CD4-positive, alpha-beta T cell treated with Interleukin-12 subunit alpha and Interleukin-12 subunit beta, for 1 hour (primary cell): ENCODE measurements at regions not wholly inside any gene's neighbourhood (a gene's known extent, or its start where the extent isn't known, plus 50 kb on each side); places are given as distances from the start of the nearest gene placed in this dataset.

Experiments
- DNase-seq: peaks from one replicate; pipeline ENCODE4 v3.0.0-alpha.2; 2020

DNA sequence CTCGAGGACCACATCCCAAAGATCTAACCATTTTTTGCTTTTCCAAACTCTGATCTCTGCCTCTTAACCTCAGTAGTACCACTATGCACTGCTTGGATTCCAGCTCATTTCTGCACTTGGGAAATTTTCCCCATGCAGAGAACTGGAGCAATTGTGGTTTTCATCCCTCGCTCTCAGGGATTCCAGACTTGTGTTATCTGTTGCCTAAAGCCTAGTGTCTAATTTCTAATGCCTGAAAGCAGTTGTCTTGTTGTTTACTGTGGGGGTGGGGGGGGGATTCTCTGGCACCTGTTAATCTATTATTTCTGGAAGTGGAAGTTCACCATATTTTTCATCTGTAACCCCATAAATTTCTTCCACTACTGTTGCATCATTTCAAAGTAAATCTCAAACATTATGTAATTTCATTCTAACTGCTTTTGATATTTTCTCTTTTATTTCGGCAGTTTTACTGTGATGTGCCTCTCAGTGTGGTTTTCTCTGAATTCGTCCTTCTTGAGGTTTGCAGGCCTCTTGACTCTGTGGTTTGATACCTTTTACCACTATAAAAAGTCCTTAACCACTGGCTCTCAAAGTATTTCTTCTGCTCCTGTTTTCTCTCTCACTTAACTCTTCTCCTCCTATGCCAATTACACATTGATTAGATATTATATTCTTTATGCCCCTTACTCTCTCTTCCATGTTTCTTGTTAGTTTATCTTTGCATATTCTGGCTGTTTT is 205.6 kb upstream of the EOLA2 start:
- no peak for DNase-seq

DNA sequence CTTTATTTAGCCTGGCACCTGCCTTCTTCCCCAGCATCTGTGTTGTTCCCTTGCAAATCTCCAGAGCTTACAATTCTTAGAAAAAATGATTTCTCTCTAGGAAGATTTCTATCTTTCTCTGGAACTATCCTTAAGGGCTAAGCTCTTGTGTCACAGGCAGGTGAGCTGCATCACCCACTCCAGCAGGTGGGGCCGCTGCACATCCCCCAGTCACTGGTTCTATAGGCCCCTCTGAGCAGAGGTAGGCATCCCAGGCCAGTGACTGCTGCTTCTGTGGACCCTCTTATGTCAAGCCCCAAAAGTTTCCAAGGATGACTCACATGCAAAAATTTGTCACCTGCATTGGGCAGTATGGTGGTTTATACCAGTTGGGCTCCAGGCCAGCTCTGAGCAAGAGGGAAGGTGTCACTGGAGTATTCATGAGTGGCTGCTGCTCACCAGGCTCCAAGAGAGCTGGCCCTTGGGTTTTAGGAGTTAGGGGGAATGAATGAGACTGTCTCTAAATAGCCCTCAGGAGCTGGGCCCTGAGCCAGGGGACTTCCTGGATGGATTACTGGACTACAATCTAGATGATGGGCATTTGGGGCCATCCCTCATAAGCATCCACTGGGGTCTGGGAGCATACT is 208.1 kb upstream of the EOLA2 start:
- no peak for DNase-seq

DNA sequence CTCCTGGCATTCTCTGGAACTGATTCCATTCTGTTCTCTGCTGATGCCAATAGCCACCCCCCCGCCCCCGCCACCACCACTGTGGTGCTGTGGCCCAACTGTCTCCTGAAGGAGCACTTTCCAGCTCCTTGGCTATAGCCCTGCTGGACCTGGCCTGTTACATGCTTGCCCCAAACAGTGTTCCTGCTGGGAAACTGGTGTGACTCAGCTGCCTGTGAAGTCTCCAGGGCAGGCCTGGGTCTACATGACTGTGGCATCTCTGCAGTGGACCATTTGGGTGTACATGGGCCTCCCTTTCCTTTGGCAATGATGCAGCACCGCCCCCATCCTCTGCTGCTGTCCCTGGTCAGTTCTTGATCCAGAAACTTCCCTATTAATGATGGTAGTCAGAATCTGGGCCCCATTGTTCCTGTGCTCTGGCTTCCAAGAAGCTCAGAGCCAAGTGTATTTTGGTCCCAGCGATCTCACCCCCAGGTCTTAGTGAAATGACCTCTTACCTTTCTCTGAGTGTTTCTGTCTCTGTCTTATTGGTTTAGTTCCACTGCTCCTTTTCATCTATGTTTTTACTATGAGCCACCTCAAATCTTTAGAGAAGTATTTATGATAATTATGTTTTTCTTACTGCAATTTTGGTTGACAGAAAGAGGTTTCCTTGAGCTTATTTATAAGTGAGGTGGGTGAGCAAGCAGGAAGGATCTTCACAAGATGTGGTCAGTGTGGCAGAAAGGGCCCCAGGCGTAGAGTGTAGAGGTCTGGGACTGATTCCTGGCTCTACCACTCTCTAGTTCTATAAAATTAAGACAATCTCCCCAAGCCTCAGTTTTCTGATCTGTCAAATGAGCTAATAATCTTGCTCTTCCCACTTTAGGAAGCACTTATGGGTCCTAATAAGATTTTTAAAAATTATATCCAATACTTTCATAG is 210.7 kb upstream of the EOLA2 start:
- DNase-seq: no peak

DNA sequence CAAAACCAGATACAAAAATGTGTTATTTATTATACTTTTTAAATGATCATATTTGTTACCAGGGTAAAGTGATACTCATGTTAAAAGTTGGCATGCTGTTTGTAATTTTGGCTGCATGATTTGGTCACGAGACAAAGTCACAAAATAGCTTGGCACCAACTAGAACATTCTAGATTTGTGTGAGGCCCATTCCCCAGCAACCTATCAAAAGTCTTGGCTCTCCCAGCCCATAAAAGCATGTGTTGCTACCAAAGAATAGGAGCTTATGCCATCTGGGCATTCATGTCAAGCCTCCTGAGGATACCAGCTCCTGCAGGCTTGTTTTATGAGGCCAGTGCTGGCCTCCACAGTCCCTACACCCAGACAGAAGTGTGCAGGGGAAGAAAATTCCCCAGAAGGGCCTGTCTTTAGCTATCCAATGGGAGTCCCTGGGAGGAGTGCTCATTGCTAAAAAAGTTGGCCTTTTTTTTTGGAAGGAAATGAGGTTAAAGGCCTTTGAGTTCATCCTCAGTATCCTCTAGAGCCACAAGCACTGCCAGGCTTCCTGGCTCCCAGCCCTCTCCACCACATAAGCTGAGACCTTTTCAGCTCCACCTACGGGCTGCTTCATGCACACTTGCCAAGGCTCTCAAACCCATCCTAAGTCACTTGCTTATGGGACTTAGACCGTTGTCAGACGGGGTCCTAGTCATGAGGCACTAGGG is 211.9 kb upstream of the EOLA2 start:
- DNase-seq: no peak

DNA sequence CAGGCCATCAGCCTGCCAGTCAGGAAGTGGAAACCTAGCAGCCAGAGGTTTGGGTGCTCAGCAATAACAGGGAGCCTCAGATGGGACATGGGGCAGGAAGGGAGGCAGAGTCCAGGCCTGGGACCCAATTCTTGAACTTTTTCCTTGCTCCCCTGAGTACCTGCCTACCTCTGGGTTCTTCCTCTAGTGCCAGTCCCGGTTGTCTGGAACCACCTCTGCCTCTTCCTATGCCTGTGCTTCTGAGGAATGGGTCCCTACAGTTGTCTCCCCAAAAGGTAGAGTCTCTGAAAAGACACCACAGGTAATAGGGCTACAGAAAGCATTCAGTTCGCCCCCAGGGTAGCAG is 212.4 kb upstream of the MAMLD1 start:
- DNase-seq: no peak

DNA sequence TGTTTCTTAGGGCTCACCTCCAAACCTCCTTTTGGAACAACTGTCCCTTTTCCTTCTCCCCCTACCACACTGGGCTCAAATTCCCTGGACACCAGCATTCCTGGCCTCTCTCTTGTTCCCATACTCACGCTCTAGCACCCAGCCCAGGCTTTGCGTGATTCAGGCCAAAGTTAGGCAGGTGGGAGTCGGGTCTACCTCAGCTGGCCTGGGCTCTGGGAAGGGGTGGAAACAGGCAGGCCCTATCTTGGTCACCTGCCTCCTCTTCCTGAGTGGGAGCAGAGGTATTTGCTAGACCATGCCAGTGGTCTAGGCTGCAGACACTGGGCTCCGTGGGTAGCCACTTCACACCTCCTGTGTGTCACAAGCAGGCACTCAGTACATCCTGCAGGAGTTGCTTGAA is 211.1 kb upstream of the MAMLD1 start:
- DNase-seq: no peak

DNA sequence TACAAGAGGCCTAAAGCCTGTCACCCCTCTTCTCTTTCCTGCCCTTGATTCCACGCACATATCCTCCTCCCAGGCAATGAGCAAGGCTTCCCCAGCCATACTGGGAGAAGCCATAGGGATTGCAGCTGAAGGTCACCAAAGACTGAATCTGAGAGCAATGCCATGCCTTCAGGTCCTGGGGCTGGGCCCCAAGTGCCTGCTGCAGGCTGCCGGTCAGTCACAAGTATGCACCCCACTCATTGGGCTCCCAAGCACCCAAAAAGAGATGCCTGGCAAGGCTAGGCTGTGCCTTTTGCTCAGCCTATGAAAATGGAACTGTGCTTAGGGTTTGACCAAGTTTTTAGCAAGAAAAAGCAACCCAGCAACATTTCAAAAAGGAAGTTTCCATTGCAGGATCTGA is 210.6 kb upstream of the MAMLD1 start:
- DNase-seq: no peak

DNA sequence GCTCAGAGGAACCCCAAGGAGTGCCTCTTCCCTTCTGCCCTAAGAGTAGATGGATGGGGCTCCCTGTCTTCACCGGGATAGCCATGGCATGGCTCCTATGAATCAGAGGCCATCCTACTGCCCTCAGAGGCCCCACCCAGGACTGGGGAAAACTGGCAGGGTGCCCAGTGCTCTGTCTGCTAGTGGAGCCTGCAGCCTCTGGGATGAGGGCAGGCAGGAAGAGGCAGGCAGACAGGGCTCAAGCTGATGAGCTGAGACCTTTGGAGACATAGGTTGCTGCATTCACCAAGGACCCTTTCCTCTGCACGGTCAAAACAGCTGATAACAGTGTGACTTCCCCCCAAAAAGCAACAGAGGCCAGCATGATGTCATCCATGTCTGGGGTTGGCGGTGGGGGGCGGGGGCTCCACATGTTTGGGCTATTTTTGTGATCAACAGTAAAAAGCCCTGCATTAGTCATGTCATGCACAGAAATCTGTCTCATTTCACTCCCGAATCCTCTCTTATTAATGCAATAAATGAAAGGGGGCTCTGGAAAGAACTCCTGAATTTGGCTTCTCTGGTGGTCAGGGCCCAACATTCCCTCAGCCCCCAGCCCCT is 207.6 kb upstream of the MAMLD1 start:
- no peak for DNase-seq

DNA sequence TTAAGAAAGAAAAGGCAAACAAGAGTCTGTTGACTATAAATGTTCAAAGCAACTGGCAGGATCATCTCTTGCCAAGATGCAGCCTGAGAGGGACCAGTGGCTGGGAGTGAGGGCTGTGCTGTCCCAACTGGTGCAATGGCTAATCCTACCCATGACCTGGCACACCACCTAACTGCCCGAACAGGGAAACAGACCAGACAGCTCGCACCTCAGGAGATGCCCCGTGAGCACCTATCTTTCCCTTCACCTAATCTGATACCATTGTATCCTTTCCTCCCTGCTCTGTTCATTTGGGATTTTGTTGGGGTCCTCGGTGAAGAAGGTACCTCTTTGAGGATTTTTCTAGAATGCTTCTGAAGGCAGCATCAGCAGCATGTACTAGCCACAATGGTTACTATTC is 206.5 kb upstream of the MAMLD1 start:
- no peak for DNase-seq

DNA sequence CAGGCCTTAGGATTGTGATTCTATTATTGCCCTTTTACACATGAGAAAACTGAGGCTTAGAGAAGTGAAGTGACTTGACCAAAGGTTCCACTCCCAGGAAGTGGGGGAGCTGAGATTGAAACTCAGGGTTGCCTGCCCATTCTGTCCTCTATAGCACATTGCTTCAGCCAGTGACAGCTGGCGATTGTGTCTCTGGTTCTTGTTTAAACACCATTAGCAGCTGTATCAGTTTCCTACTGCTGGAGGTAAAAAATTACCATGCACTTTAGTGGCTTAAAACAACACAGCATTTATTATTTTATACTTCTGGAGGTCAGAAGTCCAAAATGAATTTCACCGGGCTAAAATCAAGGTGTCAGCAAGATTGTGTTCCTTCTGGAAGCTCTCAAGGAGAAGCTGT is 205.8 kb upstream of the MAMLD1 start:
- DNase-seq: no peak

DNA sequence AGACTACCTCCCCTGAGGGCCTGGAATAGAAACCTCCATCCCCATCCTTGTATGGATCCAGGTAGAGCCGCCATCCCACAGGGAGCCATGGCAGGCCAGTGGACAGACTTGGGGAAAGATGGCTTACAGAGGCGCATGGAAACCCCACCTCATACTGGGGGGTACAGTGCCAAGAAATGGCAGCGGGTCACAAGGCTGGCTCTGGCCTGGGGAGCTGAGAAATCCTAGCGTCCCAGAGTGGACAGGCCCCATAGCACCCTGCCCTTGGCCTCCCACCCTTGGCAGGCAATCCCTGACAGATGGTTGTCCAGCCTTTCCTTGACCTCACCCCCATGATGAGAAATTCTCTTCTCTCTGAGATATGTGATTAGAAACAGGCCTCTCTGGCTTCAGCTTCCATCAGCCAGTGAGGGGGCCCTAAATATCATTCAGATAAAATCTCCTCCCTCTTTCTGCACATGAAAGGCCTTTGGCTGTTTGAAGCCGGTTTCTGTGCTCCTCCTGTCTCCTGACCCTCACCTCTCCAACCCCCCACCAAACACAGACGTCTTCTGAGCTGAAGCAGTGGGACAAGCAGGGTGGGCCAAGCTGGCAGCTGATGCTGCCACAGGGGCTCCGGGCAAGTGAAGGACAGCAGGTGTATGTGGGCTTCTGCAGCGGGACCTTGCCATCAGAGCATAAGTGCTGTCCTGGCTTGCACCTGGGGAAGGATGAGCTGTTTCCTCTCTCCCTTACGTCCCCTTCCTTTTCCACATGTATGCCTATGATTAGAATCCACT is 204.4 kb upstream of the MAMLD1 start:
- no peak for DNase-seq

DNA sequence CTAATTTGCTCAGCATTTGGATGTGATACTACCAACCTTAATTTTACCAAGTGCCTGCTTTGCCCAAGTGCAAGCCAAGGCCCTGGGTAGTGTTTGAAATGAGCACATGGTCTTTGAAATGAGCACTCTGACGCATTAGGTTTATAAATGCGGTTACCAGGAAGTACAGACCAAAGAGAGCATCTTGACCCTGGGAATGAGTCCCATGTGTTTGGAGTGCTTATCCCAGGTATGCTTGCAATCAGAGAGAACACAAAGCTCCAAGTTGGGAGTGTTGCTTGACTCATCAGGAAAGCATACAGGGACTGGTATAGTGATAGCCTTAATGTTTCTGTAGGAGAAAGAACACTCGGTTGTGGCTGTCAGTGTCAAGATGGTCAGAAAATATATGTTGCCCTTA is 203.6 kb upstream of the MAMLD1 start:
- DNase-seq: no peak

DNA sequence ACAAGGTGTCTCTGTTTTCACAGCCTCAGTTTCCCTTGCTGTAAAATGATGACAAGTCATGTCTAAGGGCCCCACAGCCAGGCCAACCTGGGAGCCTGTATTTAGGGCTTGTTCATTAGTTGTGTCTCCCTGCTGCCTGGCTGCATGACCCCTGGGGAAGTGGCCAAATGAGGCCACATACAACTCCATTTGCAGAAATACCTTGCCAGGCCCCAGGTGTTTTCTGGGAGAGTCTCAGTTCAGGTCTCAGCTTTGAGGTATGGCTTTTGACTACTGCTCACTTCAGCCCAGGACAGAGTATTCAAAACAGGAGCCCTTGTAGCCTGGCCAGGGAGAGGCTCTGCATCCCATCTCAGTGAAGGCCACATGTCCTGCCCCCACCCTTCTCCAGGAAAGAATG is 202.5 kb upstream of the MAMLD1 start:
- DNase-seq: no peak

DNA sequence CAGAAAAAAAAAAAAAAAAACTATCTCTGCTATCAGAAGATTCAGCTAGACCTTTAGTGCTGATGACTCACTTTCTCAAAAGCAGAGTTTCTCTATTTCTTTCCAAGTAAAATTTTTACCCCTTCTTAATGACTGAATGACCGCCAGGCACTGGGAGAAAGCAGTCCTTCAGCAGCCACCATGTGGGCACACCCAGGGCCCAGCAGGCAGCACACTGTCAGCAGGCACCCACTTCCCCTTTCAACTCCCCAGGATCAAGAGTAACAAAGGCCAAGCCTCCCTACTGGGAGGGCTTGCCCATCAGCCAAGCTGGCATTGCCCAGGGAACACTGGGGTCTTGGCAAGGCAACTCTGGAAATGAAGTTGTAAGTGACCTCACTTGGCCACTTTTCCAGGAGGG is 201.9 kb upstream of the MAMLD1 start:
- DNase-seq: no peak

DNA sequence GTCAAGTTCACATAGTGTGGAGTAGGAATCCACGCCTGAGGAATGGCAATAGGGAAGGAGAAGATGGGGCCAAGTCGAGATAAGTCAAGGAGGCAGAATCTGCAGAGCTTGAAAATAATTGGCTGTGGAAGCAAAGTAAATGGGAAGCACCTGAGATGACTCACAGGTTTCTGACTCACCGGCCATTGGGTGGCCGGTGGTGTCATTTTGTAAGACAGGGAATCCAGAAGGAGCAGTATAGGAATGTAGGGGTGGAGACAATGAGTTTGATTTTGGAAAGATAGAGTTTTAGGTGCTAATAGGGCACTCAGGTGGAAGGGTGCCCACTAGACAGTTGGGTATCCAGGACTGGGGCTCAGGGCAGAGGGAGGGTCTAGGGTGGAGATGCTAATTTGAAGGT is 201.0 kb upstream of the MAMLD1 start:
- no peak for DNase-seq

DNA sequence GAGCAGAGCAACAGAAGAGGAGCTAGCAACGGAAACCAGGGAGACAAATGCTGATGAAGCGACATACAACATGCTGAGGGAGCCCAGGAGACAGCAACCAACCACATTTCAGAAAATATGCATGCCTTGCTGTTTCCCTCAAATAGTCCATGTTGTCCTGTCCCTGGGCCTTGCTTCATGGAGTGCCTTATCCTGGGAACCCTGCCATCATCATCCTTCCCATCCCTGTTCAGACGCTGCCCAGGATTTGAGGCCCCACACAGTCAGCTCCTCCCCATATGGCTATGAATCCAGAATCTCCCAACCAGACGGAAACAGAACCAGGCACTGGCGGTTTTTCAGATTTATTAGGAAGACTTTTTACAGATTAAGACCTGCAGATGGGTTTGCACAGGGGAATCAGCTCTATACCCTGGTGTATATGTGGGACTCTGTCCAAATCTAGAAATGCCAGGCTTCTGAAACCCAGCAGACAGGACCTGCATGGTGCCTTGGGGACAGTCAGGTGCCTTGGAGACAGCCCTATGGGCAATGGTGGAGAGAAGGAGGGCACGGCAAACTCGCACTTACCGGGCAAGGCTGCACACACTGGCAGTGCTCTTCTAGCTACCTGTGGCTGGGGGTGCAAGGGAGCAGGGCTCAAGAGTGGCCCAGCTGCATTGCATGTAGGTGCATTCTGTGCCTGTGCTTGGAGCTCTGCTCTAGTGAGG is 199.7 kb upstream of the MAMLD1 start:
- DNase-seq: no peak

DNA sequence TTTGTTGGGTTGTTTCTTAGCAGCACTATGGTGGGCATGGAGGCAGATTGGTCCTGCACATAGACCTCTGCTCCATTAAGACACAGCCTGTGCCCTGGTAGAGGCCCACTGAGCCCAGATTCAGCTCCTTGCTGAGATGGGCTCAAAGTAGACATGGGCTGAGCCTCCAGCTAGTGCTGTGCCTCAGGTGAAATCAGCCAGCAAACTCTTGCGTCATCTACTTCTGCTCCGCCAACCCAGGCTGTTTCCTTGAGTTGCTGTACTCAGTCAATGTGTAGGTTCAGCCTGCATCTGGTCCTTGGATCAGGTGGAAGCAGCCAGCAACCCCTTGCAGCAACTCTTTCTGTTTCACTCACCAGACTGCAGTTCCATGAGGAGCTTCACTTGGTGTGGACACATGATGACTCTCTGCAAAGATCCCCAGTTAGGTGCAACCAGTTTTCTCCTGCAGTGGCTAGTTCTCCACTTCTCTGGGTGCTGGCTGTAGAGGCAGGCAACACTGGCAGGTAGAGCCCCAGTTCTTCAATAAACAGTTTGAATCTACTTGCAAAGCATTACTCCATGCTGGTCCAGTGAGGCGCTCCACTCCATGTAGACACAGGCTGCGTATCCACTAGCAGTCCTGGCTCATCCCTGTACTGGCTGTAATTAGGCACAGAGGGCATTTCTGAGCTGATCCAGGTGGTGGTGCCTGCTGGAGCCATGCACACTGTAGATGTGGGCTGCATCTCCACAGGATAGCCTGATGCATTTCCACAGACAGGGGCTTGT is 199.0 kb upstream of the MAMLD1 start:
- no peak for DNase-seq

DNA sequence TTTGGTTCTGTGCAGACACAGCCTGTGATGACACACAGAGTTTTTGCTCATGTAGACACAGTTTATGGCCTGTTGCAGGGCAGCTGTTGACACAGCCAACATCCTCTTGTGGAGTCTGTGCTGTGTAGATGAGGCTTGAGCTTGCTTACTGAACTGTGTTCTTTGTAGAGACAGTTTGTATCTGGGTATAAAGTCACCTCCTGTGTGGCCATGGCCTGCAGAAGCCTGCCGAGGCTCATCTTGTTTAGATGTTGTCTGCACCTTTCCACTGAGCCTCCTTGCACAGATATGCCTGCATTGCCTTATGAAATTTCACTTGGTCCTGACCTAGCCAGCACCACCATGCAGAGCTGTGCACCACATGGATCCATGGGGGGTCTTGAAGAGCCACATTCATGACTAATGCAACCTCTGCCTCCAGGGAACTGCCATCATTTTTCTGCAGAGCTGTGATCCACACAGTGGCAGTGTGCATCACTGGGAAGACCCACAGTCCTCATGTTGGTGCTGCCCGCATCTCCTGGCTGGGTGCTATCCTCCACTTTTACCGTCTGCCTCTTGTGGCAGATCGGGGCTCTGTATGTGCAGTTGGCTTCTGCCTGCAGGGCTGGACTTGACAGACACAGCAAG is 198.0 kb upstream of the MAMLD1 start:
- no peak for DNase-seq

DNA sequence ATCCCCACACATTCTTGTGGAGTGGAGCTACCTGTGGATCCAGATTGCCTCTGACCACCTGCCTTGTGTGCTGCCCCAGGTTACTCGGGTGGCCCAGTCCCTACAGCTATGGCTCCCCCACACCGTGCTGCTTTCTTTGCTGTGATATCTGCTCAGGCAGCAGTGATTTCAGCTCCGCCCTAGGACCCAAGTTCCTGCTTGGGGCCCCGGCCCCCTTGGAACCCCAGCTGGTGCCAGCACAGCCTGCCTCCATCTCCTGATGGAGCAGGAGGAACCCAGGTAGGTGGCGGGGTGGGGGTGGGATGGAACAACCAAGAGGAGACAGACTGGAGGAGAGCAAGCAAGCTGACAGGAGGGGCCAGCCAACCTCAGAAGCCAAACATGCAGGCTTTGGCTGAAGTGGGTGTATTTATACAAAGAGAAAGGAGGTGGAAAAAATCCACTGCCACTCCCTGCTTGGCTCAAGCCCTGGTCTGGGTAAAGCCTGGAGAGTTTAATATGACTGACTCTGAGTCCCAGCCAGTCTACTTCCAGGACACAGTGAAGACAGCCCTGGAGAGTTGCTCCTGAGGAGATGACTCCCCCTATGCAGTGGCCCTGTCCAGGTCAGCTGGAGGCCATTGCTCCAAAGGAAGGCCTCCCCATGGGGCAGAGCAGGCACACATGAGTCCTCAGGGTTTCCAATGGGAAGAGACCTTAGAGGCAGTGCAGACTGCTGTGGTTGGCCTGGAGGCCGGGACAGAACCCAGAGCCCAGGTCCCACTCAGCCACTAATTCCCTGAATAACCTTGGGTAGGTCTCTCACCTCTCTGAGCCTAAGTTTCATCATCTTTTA is 197.1 kb upstream of the MAMLD1 start:
- DNase-seq: no peak
